ENCODE measurements at regions not wholly inside any gene's neighbourhood (a gene's known extent, or its start where the extent isn't known, plus 50 kb on each side); places are given as distances from the start of the nearest gene placed in this dataset.
"Not testable (repeated sequence)": the region's sequence is repeated elsewhere in the genome, so short reads cannot be mapped to it uniquely, and the experiment has no call there.

DNA sequence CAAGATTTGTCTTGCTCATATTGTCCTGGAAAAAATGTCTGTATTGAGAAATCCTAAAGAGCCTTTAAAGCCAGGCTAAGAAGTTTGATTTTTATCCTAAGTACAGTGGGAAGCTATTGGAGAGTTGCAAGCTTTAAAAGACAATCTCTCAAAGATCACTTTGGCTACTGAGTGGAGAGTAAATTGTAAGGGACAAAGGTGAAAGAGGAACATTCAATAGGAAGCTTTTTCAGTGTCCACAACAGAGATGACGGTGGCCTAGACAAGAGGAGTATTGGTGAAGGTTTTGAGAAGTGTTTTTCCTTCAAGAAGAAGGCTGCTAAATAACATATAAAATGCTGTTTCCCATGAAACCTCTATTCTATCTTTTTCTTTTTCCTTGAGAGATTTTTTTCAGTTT is 249.5 kb upstream of the IL12A start:
- H3K27ac ChIP-seq, result no peak overlapping the region
- no peak overlapping the region for H3K4me3 ChIP-seq
- no peak for DNase-seq (ENCODE audit: low spot score)
- TF ChIP-seq, protein P1, sequence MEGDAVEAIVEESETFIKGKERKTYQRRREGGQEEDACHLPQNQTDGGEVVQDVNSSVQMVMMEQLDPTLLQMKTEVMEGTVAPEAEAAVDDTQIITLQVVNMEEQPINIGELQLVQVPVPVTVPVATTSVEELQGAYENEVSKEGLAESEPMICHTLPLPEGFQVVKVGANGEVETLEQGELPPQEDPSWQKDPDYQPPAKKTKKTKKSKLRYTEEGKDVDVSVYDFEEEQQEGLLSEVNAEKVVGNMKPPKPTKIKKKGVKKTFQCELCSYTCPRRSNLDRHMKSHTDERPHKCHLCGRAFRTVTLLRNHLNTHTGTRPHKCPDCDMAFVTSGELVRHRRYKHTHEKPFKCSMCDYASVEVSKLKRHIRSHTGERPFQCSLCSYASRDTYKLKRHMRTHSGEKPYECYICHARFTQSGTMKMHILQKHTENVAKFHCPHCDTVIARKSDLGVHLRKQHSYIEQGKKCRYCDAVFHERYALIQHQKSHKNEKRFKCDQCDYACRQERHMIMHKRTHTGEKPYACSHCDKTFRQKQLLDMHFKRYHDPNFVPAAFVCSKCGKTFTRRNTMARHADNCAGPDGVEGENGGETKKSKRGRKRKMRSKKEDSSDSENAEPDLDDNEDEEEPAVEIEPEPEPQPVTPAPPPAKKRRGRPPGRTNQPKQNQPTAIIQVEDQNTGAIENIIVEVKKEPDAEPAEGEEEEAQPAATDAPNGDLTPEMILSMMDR (IDR thresholded peaks at IDR 0.05), result no peak

DNA sequence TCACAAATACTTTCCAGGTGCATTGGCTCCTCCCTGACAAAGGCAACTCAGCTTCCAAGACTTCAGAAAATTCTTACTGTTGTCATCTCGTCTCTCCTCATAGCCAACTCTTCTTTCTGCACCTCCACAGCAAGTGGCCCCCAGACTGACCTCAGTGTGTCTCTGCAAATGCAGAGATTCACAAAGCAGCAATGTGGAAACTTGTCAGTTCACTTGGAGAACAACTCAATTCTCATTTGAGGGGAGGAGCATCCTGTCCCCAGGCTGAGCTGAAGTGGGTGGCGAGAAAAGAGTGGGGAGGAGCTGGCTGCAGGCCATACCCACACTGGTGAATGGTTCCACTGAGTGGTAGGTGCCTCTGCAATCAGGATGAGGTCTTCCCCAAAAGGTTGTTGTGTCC is 248.7 kb upstream of the IL12A start:
- TF ChIP-seq, protein P1 (IDR thresholded peaks at IDR 0.05), result no peak
- Histone ChIP-seq H3K4me3 (no peak overlapping the region), H3K27ac (no peak overlapping the region)
- DNase-seq (ENCODE audit: low spot score), result no peak

DNA sequence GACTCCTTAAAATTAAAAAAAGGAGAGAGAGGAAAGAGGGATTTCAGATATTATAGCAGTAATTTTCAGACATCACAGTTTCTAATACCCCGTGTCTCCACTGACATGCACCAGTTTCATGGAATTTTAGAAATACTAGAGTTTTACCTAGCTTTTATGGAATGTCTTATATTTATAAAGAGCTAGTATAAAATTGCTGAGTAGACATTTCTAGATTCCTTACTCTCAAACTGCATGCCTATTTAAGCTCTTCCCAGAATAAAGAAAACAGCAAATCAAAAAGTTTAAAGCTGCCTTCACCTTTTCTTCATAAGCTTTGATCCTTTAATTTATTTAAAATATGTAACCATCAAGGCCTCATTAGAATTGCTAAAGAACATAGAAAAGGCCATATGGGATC is 247.4 kb upstream of the IL12A start:
- DNase-seq (ENCODE audit: low spot score), result no peak

DNA sequence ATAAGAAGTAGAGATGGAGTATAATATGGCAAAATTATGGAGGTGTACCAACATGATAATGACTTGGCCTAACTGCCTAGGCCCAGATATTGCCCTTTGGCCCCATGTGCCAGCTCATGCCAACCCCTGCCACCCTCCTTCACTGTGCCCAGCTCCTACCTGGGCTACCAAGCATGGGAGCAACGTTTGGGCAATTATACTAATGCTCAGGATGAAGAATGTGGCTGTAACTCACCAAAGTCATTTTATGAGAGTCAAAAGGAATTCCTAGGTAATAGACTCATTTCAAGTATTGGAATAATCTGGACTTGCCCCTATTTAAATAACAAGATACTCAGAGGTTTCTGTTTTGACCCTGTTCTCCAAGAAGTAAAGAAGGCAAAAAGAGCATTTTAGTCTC is 240.2 kb upstream of the IL12A start:
- TF ChIP-seq, protein P1 (IDR thresholded peaks at IDR 0.05), result no peak
- Histone ChIP-seq H3K4me3 (no peak overlapping the region), H3K27ac (no peak overlapping the region)
- DNase-seq (ENCODE audit: low spot score), result no peak

More for the DNA sequence above, 247.4 kb upstream of the IL12A start:
- TF ChIP-seq, protein P1 (IDR thresholded peaks at IDR 0.05), result no peak
- Histone ChIP-seq H3K4me3 (no peak overlapping the region), H3K27ac (no peak overlapping the region)

DNA sequence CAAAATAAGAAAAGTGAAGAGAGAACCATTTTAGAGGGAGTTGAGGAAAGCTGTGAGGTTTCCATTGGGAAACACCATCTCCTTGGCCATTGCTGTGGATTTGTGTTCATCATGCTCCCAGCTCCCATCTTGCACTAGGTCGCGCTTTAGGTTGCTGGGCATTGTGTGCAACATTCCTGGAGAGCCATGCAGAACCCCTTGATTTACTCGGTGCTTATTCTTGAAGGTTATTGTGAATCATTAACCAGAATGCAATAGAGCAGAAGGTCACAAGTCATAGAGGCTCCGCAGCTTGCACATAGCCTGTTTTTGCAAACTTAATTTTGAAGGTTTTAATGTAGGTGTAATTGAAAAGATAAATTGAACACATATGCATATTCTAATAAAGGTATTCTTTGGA is 239.2 kb upstream of the IL12A start:
- TF ChIP-seq, protein P1 (IDR thresholded peaks at IDR 0.05), result no peak
- no peak overlapping the region for H3K27ac ChIP-seq
- DNase-seq (ENCODE audit: low spot score), result no peak
- H3K4me3 ChIP-seq, result no peak overlapping the region

DNA sequence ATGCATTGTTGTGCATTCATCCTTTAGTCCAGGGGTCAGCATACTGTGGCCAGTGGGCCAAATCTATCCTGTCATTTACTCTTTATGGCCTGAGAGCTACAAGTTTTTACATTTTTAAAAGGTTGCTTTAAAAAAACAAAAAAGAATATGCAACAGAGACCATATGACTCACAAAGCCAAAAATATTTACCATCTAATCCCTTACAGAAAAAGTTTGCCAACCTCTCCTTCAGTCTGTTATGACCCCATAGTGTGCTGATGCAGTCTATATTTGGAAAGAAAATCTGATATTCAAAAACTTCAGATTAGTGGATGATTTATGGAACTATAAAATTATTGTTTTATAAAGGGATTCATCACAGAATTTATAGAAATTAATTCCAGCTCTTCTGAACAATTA is 237.5 kb upstream of the IL12A start:
- no peak for DNase-seq (ENCODE audit: low spot score)
- TF ChIP-seq, protein P1 (IDR thresholded peaks at IDR 0.05), result no peak
- Histone ChIP-seq H3K27ac (no peak overlapping the region), H3K4me3 (no peak overlapping the region)

DNA sequence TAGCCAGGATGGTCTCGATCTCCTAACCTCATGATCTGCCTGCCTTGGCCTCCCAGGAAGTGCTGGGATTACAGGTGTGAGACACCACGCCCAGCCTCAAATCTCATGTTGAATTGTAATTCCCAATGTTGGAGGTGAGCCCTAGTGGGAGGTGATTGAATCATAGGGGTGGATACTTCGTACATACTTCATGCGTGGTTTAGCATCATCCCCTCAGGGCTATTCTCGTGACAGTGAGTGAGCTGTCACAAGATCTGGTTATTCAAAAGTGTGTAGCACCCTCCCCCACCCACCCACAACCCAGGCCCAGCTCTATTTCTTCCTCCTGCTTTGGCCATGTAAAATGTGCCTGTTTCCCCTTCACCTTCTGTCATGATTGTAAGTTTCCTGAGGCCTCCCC is 236.9 kb upstream of the IL12A start:
- TF ChIP-seq, protein P1 (IDR thresholded peaks at IDR 0.05), result no peak
- Histone ChIP-seq H3K4me3 (no peak overlapping the region), H3K27ac (no peak overlapping the region)
- DNase-seq (ENCODE audit: low spot score), result no peak

DNA sequence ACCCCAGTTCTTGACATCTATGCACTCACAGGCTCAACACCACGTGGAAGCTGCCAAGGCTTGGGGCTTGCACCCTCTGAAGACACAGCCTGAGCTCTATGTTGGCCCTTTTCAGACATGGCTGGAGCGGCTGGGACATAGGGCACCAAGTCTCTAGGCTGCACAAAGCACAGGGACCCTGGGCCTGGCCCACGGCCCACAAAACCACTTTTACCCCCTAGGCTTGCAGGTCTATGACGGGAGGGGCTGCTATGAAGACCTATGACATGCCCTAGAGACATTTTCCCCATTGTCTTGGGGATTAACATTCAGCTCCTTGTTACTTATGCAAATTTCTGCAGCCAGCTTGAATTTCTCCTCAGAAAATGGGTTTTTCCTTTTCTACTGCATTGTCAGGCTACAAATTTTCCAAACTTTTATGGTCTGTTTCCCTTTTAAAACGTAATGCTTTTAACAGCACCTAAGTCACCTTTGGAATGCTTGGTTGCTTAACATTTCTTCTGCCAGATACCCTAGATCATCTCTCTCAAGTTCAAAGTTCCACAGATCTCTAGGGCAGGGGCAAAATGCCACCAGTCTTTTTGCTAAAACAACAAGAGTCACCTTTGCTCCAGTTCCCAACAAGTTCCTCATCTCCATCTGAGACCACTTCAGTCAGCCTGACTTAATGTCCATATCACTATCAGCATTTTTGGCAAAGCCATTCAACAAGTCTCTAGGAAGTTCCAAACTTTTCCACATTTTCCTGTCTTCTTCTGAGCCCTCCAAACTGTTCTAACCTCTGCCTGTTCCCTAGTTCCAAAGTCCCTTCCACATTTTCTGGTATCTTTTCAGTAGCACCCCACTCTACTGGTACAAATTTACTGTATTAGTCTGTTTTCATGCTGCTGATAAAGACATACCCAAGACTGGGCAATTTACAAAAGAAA is 232.1 kb upstream of the IL12A start:
- not testable (repeated sequence) for H3K27ac ChIP-seq; DNase-seq (ENCODE audit: low spot score); H3K4me3 ChIP-seq

Measured in coronary artery (tissue), 2 donors.